ENCODE measurements at regions not wholly inside any gene's neighbourhood (a gene's known extent, or its start where the extent isn't known, plus 50 kb on each side); places are given as distances from the start of the nearest gene placed in this dataset.

DNA sequence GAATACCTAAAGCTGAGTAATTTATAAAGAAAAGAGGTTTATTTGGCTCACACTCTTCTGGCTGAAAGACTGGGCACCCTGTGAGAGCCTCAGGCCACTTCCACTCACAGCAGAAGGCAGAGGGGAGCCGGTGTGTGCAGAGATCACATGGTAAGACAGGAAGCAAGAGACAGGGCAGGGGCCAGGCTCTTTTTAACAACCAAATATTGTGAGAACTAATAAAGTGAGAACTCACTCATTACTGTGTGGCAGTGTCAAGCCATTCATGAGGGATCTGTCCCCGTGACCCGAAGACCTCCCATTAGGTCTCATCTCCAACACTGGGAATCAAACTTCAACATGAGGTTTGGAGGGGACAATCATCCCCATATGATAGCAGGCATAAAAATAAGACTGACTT lies 180.8 kb upstream of the DIO3 start:
- no peak for DNase-seq

DNA sequence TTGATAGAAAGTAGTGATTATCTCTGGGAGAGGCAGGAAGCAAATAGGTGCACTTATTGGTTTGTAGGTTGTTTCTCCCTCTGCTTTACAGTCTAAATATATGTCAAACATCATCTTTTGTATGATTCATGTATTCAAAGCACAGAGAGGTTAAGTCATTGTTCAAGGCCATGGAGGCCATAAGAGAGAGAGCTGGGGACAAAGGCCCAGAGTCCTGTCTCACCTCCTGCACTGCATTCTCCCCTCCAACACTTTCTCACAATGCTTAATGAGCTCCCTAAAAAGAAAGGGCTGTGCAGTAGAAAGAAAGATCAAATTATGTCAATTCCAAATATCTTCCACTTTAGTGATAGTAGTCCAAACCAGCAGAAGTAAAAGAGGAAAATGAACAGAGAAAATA lies 180.4 kb upstream of the DIO3 start:
- no peak for DNase-seq

GRCh38 chr14:101383737-101384338 lies 177.5 kb upstream of the DIO3 start:
- DNase-seq: no peak

GRCh38 chr14:101394374-101394773 lies 166.9 kb upstream of the DIO3 start:
- DNase-seq: no peak

GRCh38 chr14:101395779-101396178 lies 165.5 kb upstream of the DIO3 start:
- DNase-seq: no peak

DNA sequence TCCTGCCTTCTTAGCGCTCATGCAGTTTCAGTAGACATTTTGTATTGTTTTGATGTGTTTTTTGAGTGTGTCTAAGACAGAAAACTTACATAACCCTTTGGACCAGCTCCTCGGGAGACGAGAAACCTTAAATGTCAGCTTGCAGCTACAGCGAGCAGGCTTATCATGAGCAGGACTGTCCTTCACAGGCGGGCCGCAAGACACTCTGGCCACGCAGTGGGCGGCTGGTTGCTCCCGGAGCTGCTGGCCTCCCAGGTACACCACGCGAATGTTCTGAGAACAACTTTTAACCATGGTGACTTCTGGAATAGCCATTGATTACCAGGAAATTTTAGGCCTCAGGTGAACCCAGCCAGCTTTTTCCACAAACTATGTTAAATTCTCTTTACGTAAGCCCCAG lies 164.1 kb upstream of the DIO3 start:
- DNase-seq: no peak

- no peak for DNase-seq
Observed at GRCh38 chr14:101398011-101398410, 163.3 kb upstream of the DIO3 start.

DNA sequence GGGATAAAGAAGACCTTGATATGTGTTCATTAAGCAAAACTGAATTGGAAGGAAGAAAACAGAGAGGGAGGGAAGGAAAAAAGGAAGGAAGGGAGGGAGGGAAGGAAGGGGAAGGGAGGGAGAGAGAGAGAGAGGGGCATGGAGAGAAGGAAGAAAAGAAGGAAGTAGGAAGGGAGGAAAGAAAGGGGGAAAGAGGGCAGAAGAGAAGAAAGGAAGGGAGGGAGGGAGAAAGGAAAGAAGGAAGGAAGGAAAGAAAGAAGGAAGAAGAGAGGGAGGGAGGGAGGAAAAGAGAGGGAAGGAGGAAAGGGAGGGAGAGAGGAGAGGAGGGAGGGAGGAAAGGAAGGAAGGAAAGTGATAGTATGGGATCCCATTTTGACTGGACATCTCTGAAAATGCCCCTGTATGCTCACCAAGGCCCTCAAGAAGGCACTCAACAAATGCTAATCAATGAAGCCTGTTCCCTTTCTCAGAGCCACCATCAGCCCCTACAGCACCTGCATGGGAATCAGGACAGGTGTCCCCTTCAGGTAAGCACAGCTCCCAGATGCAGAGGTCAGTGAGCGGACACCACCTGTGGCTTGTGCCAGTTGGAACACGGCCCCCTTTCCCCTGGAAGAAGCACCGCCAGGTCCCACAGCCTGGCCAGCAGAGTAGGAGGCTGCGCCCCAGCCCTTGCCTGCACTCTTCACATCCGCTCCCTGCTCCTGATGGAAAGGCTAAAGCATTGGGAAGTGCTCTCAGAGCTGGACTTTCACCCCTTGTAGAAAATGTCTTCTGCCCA lies 161.4 kb upstream of the DIO3 start:
- no peak for DNase-seq

DNA sequence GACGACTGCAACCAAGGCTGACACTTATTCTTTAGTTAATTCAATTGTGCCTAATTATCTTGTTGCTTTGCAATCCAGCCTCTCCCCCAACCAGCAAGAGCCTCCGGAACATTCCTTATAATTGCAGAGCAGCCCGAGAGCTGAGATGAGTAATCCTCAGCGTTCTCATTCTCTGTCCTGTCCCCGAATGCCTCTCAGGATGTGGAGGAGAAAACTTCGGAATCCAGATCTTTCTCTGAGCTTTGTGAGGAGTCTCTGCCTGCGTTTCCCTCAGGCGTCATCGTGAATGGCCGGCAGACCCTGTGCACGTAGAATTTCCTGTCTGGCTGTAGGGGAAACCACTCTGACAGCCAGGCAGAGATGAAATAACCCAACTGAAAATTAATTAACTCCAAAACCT lies 160.5 kb upstream of the DIO3 start:
- DNase-seq: no peak

DNA sequence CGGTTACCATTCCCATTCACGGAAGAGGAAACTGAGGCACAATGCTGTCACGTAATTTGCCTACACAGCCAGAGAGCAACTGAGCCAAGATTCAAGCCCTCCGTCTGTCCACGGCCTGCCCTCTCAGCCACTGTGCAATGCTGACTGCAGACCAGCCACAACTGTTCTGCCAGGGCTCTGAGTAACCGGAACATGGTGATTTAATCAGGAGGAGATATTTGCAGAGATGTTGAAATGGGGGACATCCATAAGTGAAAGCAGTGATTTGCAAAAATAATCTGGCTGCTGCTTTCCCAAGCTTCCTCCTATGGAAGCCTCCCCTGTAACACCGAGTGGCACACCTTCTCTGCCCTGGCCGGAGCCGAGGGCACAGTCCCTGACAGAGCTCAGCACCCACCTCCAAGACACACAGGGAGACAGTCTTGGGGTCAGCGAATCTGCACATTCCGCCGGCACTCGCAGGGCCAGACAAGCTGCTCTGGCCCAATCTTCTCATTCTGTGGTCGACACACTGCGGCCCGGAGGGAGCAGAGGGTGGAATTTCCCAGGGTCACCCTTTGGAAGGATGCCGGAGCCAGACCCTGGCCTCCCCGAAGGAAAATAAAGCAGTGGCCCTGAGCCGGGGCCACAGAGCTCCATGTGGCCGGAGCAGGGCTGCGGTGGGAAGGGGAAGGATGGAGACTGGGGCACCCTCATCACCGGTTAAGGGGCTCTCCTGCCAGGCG lies 158.2 kb upstream of the DIO3 start:
- DNase-seq: no peak

- no peak for DNase-seq
Observed at GRCh38 chr14:101404426-101405170, 156.7 kb upstream of the DIO3 start.

GRCh38 chr14:101405171-101405883 lies 156.0 kb upstream of the DIO3 start:
- DNase-seq: no peak

GRCh38 chr14:101406921-101407320 lies 154.4 kb upstream of the DIO3 start:
- no peak for DNase-seq

GRCh38 chr14:101407328-101407727 lies 154.0 kb upstream of the DIO3 start:
- DNase-seq: no peak

GRCh38 chr14:101408077-101408831 lies 153.0 kb upstream of the DIO3 start:
- DNase-seq: no peak

DNA sequence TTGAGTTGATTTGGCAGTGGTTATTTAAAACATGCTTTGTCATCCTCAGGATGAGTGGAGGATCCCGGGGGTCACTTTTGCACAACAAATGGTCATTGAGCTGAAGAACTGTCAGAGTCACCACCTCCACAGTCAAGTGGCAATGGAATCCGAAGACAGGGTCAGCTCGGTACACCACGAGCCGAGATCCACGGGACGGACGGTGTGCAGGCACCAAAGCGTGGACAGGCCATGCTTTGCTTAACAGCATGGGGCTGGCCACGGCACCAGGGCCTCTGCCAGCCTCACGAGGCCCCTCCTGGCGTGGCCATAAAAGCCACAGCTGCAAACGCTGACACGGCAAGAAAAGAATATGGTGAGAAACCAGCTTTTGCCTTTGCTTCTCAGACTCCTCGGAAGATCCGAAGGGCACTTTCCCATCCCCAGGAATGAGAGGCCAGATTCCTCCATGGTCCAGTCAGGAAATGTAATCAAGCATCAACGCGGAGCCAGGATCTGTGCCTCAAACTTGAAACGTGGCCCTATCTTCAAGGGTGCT lies 152.2 kb upstream of the DIO3 start:
- no peak for DNase-seq

DNA sequence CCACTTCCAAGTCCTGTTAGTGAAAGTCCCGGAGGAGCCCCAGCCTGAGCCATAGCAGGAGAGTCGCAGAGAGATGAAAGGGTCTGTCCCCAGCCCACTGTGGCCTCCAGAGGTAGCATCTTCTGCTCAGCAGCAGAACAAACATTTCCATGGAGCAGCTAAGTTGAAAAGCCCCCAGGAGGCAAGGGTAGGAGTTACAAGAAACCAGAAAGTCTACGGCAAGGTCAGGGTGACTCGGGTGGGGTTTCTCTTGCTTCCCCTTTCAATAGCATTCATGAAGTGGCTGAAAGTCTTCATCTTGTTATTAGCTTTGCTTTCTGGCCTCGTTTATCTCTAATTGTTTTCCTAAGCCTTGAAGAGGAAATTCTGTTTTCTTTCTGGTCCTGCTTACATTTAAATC lies 151.2 kb upstream of the DIO3 start:
- DNase-seq: no peak

DNA sequence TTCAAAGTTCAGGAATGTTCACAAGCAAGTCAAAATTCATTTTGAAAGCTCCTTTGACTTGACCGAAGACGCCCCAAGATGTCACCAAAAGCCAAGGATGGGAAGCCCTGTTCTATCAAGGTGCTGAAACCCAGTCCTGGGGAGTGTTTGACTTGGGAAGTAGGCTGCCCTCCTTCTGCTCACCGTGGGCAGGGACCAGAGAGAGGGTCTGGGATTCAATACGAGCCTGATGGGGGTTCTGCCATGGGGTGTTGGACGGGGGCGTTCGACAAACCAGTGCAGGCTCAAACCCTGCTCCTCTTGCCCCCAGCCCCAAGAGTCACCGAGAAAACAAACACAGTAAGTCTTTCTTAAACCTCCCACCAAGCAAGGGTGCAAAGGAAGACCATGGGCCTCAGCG lies 150.1 kb upstream of the DIO3 start:
- no peak for DNase-seq

DNA sequence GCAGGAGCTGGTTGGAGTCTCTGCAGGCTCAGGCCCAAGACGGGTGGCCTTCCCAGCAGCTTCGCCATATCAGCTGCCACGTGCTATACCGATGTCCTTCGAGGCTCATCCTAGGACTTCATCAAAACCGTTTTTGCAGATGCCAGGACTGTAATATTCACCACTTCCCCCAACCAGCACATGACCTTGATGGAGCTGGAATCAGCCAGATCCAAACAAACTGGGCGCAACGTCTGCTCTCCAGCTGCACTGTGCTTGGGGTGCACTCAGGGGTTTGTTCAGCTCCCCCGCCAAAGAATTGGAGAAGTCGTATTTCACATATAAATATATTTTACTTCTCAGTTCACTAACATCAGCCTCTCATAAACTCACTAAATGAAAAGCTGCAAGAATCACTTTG lies 149.5 kb upstream of the DIO3 start:
- DNase-seq: no peak

GRCh38 chr14:101412739-101413138 lies 148.6 kb upstream of the DIO3 start:
- no peak for DNase-seq

- no peak for DNase-seq
Observed at GRCh38 chr14:101417434-101417833, 143.9 kb upstream of the DIO3 start.

DNA sequence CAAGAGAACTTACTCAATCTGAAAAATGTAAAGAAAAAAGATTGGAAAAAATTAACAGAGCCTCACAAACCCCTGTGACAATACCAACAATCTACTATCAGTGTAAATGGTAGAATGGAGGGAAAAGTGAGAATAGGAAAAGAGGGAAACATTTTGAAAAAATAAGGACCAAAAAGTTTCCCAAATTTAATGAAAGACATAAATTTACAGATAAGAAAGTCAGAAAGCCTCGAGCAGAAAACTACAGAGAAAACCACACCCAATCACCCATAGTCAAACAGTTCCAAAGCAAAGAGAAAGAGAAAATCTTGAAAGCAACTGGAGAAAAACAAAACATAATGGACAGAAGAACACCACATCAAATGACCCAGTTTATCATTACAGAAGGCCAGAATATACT lies 142.7 kb upstream of the DIO3 start:
- no peak for DNase-seq
